ENCODE measurements at regions not wholly inside any gene's neighbourhood (a gene's known extent, or its start where the extent isn't known, plus 50 kb on each side); places are given as distances from the start of the nearest gene placed in this dataset.

GRCh38 chr2:41903474-41904135 lies 144.2 kb upstream of the PKDCC start:
- no peak for DNase-seq

- no peak for DNase-seq
Measured at GRCh38 chr2:41904459-41904858, 143.4 kb upstream of the PKDCC start.

GRCh38 chr2:41905597-41906337 lies 142.1 kb upstream of the PKDCC start:
- no peak for DNase-seq

- no peak for DNase-seq
Measured at GRCh38 chr2:41906338-41906725, 141.5 kb upstream of the PKDCC start.

GRCh38 chr2:41907141-41907540 lies 140.7 kb upstream of the PKDCC start:
- DNase-seq: no peak

- no peak for DNase-seq
Measured at GRCh38 chr2:41907771-41908207, 140.0 kb upstream of the PKDCC start.

GRCh38 chr2:41908349-41908748 lies 139.5 kb upstream of the PKDCC start:
- no peak for DNase-seq

GRCh38 chr2:41909584-41909983 lies 138.2 kb upstream of the PKDCC start:
- no peak for DNase-seq

- DNase-seq: no peak
Measured at GRCh38 chr2:41910126-41910525, 137.7 kb upstream of the PKDCC start.

GRCh38 chr2:41911033-41911432 lies 136.8 kb upstream of the PKDCC start:
- DNase-seq: no peak

GRCh38 chr2:41912337-41912736 lies 135.5 kb upstream of the PKDCC start:
- no peak for DNase-seq

GRCh38 chr2:41912776-41913175 lies 135.0 kb upstream of the PKDCC start:
- DNase-seq: no peak

- DNase-seq: no peak
Measured at GRCh38 chr2:41913311-41913710, 134.5 kb upstream of the PKDCC start.

GRCh38 chr2:41913921-41914609 lies 133.8 kb upstream of the PKDCC start:
- DNase-seq: no peak

GRCh38 chr2:41914936-41915335 lies 132.9 kb upstream of the PKDCC start:
- no peak for DNase-seq

- no peak for DNase-seq
Measured at GRCh38 chr2:41916177-41916576, 131.6 kb upstream of the PKDCC start.

GRCh38 chr2:41917587-41917986 lies 130.2 kb upstream of the PKDCC start:
- DNase-seq: no peak

GRCh38 chr2:41919135-41919534 lies 128.7 kb upstream of the PKDCC start:
- DNase-seq: no peak

GRCh38 chr2:41920181-41920580 lies 127.6 kb upstream of the PKDCC start:
- no peak for DNase-seq

GRCh38 chr2:41920812-41921211 lies 127.0 kb upstream of the PKDCC start:
- DNase-seq: no peak

GRCh38 chr2:41922177-41922576 lies 125.6 kb upstream of the PKDCC start:
- DNase-seq: no peak

GRCh38 chr2:41923156-41923786 lies 124.5 kb upstream of the PKDCC start:
- no peak for DNase-seq

- no peak for DNase-seq
Measured at GRCh38 chr2:41924024-41924423, 123.8 kb upstream of the PKDCC start.

All from stimulated activated CD4-positive, alpha-beta T cell treated with anti-CD3 and anti-CD28 coated beads, Interleukin-4, amount 100 ng/mL, for 1 hour (primary cell).